ENCODE measurements at regions not wholly inside any gene's neighbourhood (a gene's known extent, or its start where the extent isn't known, plus 50 kb on each side); places are given as distances from the start of the nearest gene placed in this dataset.
"Not testable (repeated sequence)": the region's sequence is repeated elsewhere in the genome, so short reads cannot be mapped to it uniquely, and the experiment has no call there.

GRCh38 chr1:30550365-30551220, 172.8 kb downstream of the MATN1 start:
- no peak for DNase-seq

DNA sequence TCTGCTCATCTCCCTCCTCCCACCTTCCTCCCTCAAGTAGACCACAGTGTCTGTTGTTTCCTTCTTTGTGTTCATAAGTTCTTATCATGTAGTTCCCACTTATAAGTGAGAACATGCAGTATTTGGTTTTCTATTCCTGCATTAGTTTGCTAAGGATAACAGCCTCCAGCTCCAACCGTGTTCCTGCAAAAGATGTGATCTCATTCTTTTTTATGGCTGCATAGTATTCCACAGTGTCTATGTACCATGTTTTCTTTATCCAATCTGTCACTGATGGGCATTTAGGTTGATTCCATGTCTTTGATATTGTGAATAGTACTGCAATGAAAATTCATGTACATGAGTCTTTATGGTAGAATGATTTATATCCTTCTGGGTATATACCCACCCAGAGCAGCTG, 173.5 kb downstream of the MATN1 start:
- DNase-seq: not testable (repeated sequence)

DNA sequence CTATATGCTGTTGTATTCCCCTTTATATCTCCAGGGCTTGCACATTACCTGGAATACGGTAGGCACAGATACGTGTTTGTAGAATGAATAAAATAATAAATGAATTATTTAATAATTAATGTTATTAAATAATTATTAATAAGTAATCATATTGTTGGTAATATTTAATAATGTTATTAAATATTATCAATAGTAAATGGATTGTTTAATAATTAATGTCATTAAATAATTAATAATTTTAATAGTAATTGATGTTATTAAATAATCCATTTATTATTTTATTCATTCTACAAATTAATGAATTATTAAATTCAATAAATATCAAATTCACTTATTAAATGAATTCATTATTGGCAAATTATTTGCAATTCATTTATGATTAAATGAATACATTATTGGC, 175.1 kb downstream of the MATN1 start:
- no peak for DNase-seq

- not testable (repeated sequence) for DNase-seq
Observed at GRCh38 chr1:30547326-30547725, 176.1 kb downstream of the MATN1 start.

GRCh38 chr1:30545365-30545764, 178.0 kb downstream of the MATN1 start:
- no peak for DNase-seq

- DNase-seq: no peak
Observed at GRCh38 chr1:30541721-30542485, 181.5 kb downstream of the MATN1 start.

GRCh38 chr1:30540611-30541192, 182.7 kb downstream of the MATN1 start:
- DNase-seq: no peak

GRCh38 chr1:30539884-30540283, 183.5 kb downstream of the MATN1 start:
- no peak for DNase-seq

DNA sequence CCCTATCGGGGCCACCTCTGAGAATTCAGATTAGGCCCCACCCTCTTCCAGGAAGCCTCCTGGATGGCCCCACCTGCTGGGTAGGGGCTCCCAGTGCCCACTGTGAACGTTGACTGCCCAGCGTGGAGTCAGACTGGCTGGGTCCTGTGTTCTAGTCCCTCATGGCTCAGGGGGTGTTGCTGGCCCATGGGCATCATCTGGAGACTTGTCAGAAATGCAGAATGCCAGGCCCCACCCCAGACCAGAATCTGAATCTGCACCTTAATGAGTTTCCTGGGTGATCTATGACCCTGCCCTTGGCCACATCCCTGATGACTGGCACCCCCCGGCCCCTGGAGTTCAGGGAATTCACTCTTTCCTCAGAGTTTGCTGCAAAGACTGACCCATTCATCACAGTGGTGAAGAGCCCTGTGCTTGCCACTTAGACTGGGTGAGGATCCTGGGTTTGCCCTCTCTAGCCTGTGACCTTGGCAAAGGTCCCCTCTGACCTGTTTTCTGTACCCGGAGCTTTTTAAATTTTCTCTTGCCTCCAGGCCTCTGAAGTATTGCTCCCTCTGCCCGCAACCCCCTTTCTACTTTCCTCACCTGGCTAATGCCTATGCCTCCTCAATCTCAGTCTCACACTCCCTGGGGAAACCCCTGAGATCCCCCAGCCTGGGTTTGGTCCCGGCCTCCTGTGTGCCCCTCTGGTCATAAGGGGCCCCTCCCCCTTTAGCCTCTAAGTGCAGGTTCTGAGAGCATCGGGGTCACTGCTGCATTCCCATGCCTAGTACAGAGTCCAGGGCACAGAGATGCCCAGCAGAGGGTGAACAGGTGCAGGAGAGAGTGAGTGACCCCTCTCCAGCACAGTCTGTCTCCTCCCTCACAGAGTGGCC, 184.2 kb downstream of the MATN1 start:
- DNase-seq: no peak

DNA sequence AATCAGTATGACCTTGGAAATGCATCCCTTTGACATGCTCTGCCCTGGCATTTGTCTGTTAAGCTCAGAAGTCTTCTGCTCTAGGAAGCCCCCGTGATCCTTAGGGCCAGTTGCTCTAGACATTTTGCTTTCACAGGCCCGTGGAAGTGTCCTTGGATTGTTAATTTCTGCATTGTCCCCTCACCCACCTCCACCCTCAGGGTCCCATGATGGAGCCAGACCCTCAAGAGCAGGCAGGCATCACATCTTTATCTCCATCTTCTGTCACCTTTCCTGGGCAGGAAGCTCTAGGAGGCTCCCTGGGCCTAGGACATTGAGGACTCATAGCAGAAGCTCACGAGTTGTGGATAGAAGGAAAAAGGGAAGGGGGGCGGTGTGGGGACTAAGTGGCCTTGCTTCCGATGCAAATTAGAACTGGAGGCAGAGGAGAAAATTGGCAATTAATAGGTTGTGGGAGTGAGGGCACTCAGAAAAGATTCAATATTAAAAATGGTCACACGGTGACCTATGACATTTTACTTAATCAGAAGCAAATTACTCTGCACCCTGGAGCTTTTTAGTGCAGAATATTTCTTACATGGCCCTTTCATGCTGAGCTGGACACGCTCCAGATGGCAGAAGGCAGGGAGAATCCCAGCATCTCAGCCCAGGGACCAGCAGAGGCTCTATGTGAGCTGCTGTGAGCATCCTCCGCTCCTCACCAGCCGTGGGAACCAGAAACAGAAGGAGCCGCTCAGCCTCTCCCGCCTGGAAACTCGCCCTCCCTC, 185.0 kb downstream of the MATN1 start:
- no peak for DNase-seq

- DNase-seq: no peak
Observed at GRCh38 chr1:30537279-30537678, 186.1 kb downstream of the MATN1 start.

- DNase-seq: no peak
Observed at GRCh38 chr1:30536530-30536929, 186.9 kb downstream of the MATN1 start.

DNA sequence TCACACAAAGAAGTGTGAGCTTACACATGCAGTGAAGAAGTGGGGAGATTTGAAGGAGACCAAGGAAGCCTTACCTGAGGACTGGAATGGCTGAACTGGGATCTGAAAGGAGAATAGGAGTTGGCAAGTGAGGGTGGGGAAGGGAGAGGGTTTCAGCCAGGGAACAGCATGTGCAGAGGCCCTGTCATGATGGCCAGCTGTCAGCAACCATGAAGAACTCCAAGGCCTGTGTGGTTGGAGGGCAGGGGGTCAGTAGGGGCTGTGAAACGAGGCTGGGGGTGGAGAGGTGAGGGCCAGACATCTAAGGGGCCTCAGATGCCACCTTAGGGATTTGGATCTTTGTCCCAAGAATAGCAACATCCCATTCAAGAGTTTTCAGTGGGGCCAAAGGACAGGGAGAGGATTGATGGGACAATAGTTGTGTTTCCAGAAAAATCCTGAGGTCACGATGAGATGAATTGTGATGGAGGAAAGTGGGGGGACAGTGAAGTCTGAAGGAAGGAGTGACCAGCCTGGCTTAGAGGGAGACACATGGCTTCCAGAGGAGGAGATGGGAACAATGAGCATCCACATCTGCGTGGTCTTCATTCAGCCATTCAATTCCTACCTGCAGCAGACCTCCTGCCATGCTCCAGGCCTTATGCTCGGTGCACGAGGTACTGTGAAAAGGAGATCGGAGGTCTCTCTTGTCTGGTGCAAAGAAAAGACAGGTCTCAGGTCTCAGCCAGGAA, 187.6 kb downstream of the MATN1 start:
- no peak for DNase-seq

GRCh38 chr1:30534551-30534940, 188.8 kb downstream of the MATN1 start:
- no peak for DNase-seq

DNA sequence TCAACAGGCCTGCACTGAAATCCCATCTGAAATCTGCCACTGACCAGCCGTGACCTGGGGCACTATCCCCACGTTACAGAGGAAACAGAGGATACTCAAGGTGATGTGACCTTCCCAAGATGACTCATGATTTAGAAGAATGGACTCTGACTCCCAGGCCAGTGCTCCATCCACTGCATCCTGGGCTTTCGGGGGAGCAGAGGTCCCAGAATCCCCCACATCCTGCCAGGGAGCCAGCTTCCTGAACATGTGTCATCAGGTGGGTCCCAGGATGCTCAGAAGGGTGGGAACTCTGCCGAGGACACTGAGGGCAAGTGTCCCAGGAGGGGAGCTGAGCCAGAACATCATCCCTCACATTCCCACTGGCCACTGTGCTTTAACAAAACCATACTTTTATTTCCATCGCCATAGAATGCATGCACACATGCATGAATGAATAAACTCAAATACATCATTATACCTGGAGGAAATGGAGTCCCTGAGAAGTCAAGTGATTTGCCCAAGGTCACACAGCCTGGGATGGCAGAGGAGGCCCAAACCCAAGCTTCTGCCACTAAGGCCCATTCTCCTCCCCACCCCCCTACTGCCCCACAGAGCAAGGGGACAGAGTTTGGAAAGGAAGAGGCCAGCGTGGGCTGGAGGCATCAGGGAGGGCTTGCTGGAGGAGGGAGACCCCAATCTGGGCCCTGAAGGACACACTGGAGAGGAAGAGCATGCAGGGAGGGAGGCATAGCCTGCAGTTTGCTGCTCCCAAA, 189.4 kb downstream of the MATN1 start:
- DNase-seq: no peak

- no peak for DNase-seq
Observed at GRCh38 chr1:30533141-30533540, 190.2 kb downstream of the MATN1 start.

- no peak for DNase-seq
Observed at GRCh38 chr1:30532621-30533020, 190.8 kb downstream of the MATN1 start.

DNA sequence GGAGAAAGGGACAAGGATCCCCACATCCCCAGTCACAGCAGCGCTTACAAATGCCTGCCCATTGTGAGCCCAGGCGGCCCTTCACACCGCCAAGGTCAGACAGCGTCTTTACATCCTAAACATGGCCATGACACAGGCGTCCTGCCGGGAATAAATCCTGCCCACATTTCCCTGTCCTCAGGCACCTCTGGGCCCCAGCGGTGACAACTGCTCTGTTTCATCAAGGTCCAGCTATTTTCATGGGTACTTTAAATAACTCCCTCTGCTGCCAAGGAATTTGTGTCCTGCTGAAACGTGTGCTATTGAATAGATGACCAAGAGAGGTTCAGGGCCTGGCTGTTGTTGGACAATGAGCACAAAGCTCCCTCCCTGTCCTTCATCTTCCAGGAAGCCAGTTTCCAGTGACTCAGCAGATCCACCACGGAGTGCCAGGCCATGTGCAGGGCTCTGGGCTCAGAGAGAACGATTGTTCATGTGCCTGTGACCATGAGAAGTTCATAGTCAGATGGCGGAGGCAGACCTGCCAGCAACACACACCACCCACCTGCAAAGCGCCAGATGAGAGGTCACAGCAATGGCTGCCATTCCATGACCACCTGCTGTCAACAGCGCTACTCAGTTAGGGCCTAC, 195.8 kb downstream of the MATN1 start:
- no peak for DNase-seq

DNA sequence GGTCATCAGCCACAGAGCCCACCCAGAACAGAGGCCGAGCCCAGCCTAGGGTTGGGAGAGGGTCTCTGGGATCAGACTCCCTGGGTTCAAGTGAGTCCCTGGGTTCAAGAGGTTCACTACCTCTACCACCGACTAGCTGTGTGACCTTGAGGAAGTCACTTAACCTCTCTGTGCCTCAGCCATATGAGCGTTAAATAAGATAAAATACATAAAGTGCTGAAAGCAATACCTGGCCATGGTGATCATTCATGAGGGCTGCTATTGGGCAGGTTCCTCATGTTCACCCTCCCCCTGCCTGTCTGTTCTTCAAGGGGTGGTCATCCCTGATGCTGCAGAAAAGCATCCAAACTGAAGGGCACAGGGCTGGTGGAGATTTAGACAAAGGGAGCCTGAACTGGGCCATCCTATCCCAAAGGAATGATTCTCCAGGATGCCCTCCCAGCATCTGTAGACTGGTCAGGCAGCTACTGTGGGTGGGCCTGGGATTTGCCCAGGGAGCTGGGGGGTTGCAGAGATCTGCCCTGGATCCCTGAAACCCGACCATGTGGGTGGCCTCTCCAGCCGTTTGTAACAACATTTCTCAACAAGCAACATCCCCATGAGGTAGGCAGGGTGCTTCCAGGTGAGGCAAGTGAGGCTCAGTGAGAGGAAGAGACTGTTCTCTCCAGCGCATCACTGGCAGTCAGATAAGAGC, 196.6 kb downstream of the MATN1 start:
- DNase-seq: no peak

Data from central memory CD4-positive, alpha-beta T cell (primary cell).